ENCODE measurements at regions not wholly inside any gene's neighbourhood (a gene's known extent, or its start where the extent isn't known, plus 50 kb on each side); places are given as distances from the start of the nearest gene placed in this dataset.

- H3K4me3 ChIP-seq, result no peak overlapping the region
- no peaks in the 10 kb centered on the region for H3K27me3 ChIP-seq (replicated peaks; ENCODE audit: insufficient read depth)
- TF ChIP-seq EZH2 (IDR thresholded peaks at IDR 0.05; ENCODE audit: insufficient read depth, poor library complexity, severe bottlenecking), result no peak
- TF ChIP-seq EZH2phosphoT487 (IDR thresholded peaks at IDR 0.05; ENCODE audit: insufficient read depth, low read depth), result no peak
- H3K4me1 ChIP-seq (ENCODE audit: insufficient read depth), result no peaks in the 10 kb centered on the region
- 4% methylated on average over 16 of the region's 16 CpGs for WGBS, 2 experiments (ENCODE audit: low coverage in 1 of 2, low lambda C conversion rate in 2 of 2, missing lambda C conversion rate in 2 of 2)
- H3K9me3 ChIP-seq (ENCODE audit: low read depth), result no peaks in the 10 kb centered on the region
- H3K9me2 ChIP-seq (ENCODE audit: insufficient read depth), result no peaks in the 10 kb centered on the region
- in situ Hi-C loops (cut with MboI), result no loop called here
- H3F3A ChIP-seq (ENCODE audit: insufficient read depth), result no peaks in the 10 kb centered on the region
- peak; percentile 0 for DNase-seq
- H3K4me2 ChIP-seq (ENCODE audit: unreplicated experiment), result no peak overlapping the region
- H2AFZ ChIP-seq, result no peak overlapping the region
- H3K36me3 ChIP-seq (ENCODE audit: low read depth), result no peaks in the 10 kb centered on the region
- H3K79me2 ChIP-seq (ENCODE audit: insufficient read depth), result no peaks in the 10 kb centered on the region
- H3K27ac ChIP-seq, result no peak overlapping the region
- H4K20me1 ChIP-seq (ENCODE audit: insufficient read depth), result no peaks in the 10 kb centered on the region
- no peak overlapping the region for H3K9ac ChIP-seq
These were observed 62.6 kb upstream of the USP29 start for GRCh38 chr19:57057036-57057686.

- Histone ChIP-seq H3K9me3 (ENCODE audit: low read depth) (no peaks in the 10 kb centered on the region), H3K4me2 (ENCODE audit: unreplicated experiment) (no peak overlapping the region), H3K27me3 (replicated peaks; ENCODE audit: insufficient read depth) (no peaks in the 10 kb centered on the region), H3K27ac (no peak overlapping the region), H3K4me3 (no peak overlapping the region), H3K36me3 (ENCODE audit: low read depth) (no peaks in the 10 kb centered on the region), H3K9me2 (ENCODE audit: insufficient read depth) (no peaks in the 10 kb centered on the region), H3K4me1 (ENCODE audit: insufficient read depth) (no peaks in the 10 kb centered on the region), H2AFZ (no peak overlapping the region), H3F3A (ENCODE audit: insufficient read depth) (no peaks in the 10 kb centered on the region), H4K20me1 (ENCODE audit: insufficient read depth) (no peaks in the 10 kb centered on the region), H3K9ac (no peak overlapping the region), H3K79me2 (ENCODE audit: insufficient read depth) (no peaks in the 10 kb centered on the region)
- in situ Hi-C loops (cut with MboI), result no loop called here
- no peak for TF ChIP-seq EZH2 (IDR thresholded peaks at IDR 0.05; ENCODE audit: insufficient read depth, poor library complexity, severe bottlenecking)
- no peak for TF ChIP-seq EZH2phosphoT487 (IDR thresholded peaks at IDR 0.05; ENCODE audit: insufficient read depth, low read depth)
- 39 to 43% methylated on average over 6 of the region's 6 CpGs for WGBS, 2 experiments (ENCODE audit: low coverage in 1 of 2, low lambda C conversion rate in 2 of 2, missing lambda C conversion rate in 2 of 2)
- no peak for DNase-seq
These were observed 60.9 kb upstream of the USP29 start for GRCh38 chr19:57058871-57059270.

- WGBS, 2 experiments (ENCODE audit: low coverage in 1 of 2, low lambda C conversion rate in 2 of 2, missing lambda C conversion rate in 2 of 2), result 12 to 24% methylated on average over 4 of the region's 4 CpGs
- Histone ChIP-seq H3K4me2 (ENCODE audit: unreplicated experiment) (no peak overlapping the region), H3K9me3 (ENCODE audit: low read depth) (no peaks in the 10 kb centered on the region), H2AFZ (no peak overlapping the region), H3K4me3 (no peak overlapping the region), H3K9me2 (ENCODE audit: insufficient read depth) (no peaks in the 10 kb centered on the region), H3K27ac (no peak overlapping the region), H3F3A (ENCODE audit: insufficient read depth) (no peaks in the 10 kb centered on the region), H3K4me1 (ENCODE audit: insufficient read depth) (no peaks in the 10 kb centered on the region), H4K20me1 (ENCODE audit: insufficient read depth) (no peaks in the 10 kb centered on the region), H3K79me2 (ENCODE audit: insufficient read depth) (no peaks in the 10 kb centered on the region), H3K27me3 (replicated peaks; ENCODE audit: insufficient read depth) (no peaks in the 10 kb centered on the region), H3K36me3 (ENCODE audit: low read depth) (no peaks in the 10 kb centered on the region), H3K9ac (no peak overlapping the region)
- in situ Hi-C loops (cut with MboI), result no loop called here
- TF ChIP-seq EZH2phosphoT487 (IDR thresholded peaks at IDR 0.05; ENCODE audit: insufficient read depth, low read depth), result no peak
- no peak for TF ChIP-seq EZH2 (IDR thresholded peaks at IDR 0.05; ENCODE audit: insufficient read depth, poor library complexity, severe bottlenecking)
- DNase-seq, result no peak
These were observed 56.7 kb upstream of the USP29 start for GRCh38 chr19:57063070-57063469.

- no peaks in the 10 kb centered on the region for H3F3A ChIP-seq (ENCODE audit: insufficient read depth)
- no peaks in the 10 kb centered on the region for H3K9me3 ChIP-seq (ENCODE audit: low read depth)
- H3K9me2 ChIP-seq (ENCODE audit: insufficient read depth), result no peaks in the 10 kb centered on the region
- H3K9ac ChIP-seq, result no peak overlapping the region
- H3K4me2 ChIP-seq (ENCODE audit: unreplicated experiment), result no peak overlapping the region
- H3K36me3 ChIP-seq (ENCODE audit: low read depth), result no peaks in the 10 kb centered on the region
- WGBS, 2 experiments (ENCODE audit: low coverage in 1 of 2, low lambda C conversion rate in 2 of 2, missing lambda C conversion rate in 2 of 2), result 12 to 24% methylated on average over 3 of the region's 3 CpGs
- no peak overlapping the region for H3K27ac ChIP-seq
- TF ChIP-seq EZH2 (IDR thresholded peaks at IDR 0.05; ENCODE audit: insufficient read depth, poor library complexity, severe bottlenecking) (no peak), EZH2phosphoT487 (IDR thresholded peaks at IDR 0.05; ENCODE audit: insufficient read depth, low read depth) (no peak)
- H3K4me1 ChIP-seq (ENCODE audit: insufficient read depth), result no peaks in the 10 kb centered on the region
- H3K79me2 ChIP-seq (ENCODE audit: insufficient read depth), result no peaks in the 10 kb centered on the region
- H2AFZ ChIP-seq, result no peak overlapping the region
- no peaks in the 10 kb centered on the region for H4K20me1 ChIP-seq (ENCODE audit: insufficient read depth)
- DNase-seq, result no peak
- H3K4me3 ChIP-seq, result no peak overlapping the region
- no peaks in the 10 kb centered on the region for H3K27me3 ChIP-seq (replicated peaks; ENCODE audit: insufficient read depth)
- in situ Hi-C loops (cut with MboI), result no loop called here
These were observed 52.3 kb upstream of the USP29 start for GRCh38 chr19:57067440-57067839.

GRCh38 chr19:57068311-57068710 lies 51.5 kb upstream of the USP29 start:
- H3K36me3 ChIP-seq (ENCODE audit: low read depth), result no peaks in the 10 kb centered on the region
- no peaks in the 10 kb centered on the region for H3K27me3 ChIP-seq (replicated peaks; ENCODE audit: insufficient read depth)
- DNase-seq, result no peak
- no peaks in the 10 kb centered on the region for H3K4me1 ChIP-seq (ENCODE audit: insufficient read depth)
- no peaks in the 10 kb centered on the region for H3K79me2 ChIP-seq (ENCODE audit: insufficient read depth)
- H3K27ac ChIP-seq, result no peak overlapping the region
- H3K4me2 ChIP-seq (ENCODE audit: unreplicated experiment), result no peak overlapping the region
- H3K9me2 ChIP-seq (ENCODE audit: insufficient read depth), result no peaks in the 10 kb centered on the region
- TF ChIP-seq EZH2phosphoT487 (IDR thresholded peaks at IDR 0.05; ENCODE audit: insufficient read depth, low read depth), result no peak
- no peak for TF ChIP-seq EZH2 (IDR thresholded peaks at IDR 0.05; ENCODE audit: insufficient read depth, poor library complexity, severe bottlenecking)
- H3K9ac ChIP-seq, result no peak overlapping the region
- H3K9me3 ChIP-seq (ENCODE audit: low read depth), result no peaks in the 10 kb centered on the region
- H2AFZ ChIP-seq, result no peak overlapping the region
- in situ Hi-C loops (cut with MboI), result no loop called here
- no peaks in the 10 kb centered on the region for H3F3A ChIP-seq (ENCODE audit: insufficient read depth)
- no peaks in the 10 kb centered on the region for H4K20me1 ChIP-seq (ENCODE audit: insufficient read depth)
- WGBS, 2 experiments (ENCODE audit: low coverage in 1 of 2, low lambda C conversion rate in 2 of 2, missing lambda C conversion rate in 2 of 2), result 35 to 41% methylated on average over 12 of the region's 12 CpGs
- no peak overlapping the region for H3K4me3 ChIP-seq

All from GM23248 (cell line).